ENCODE measurements at regions not wholly inside any gene's neighbourhood (a gene's known extent, or its start where the extent isn't known, plus 50 kb on each side); places are given as distances from the start of the nearest gene placed in this dataset.

GRCh38 chr7:155203059-155203881 is 94.4 kb upstream of the INSIG1 start:
- no peak for DNase-seq

GRCh38 chr7:155203882-155204691 is 93.6 kb upstream of the INSIG1 start:
- no peak for DNase-seq

- no peak for DNase-seq
Measured at GRCh38 chr7:155204744-155205367, 92.8 kb upstream of the INSIG1 start.

- peak; percentile 95 for DNase-seq
Measured at GRCh38 chr7:155205368-155206317, 92.0 kb upstream of the INSIG1 start.

GRCh38 chr7:155206318-155207020 is 91.2 kb upstream of the INSIG1 start:
- DNase-seq = peak; percentile 85

GRCh38 chr7:155207326-155208002 is 90.2 kb upstream of the INSIG1 start:
- no peak for DNase-seq

GRCh38 chr7:155208681-155209477 is 88.8 kb upstream of the INSIG1 start:
- DNase-seq = no peak

- no peak for DNase-seq
Measured at GRCh38 chr7:155209478-155210319, 88.0 kb upstream of the INSIG1 start.

- DNase-seq = no peak
Measured at GRCh38 chr7:155210356-155210755, 87.3 kb upstream of the INSIG1 start.

- DNase-seq = no peak
Measured at GRCh38 chr7:155211173-155211572, 86.5 kb upstream of the INSIG1 start.

- no peak for DNase-seq
Measured at GRCh38 chr7:155211761-155212160, 85.9 kb upstream of the INSIG1 start.

GRCh38 chr7:155212301-155213015 is 85.2 kb upstream of the INSIG1 start:
- DNase-seq = no peak

GRCh38 chr7:155213385-155213784 is 84.3 kb upstream of the INSIG1 start:
- DNase-seq = no peak

GRCh38 chr7:155213955-155214740 is 83.5 kb upstream of the INSIG1 start:
- DNase-seq = no peak

GRCh38 chr7:155215576-155216325 is 81.9 kb upstream of the INSIG1 start:
- no peak for DNase-seq

GRCh38 chr7:155216475-155217272 is 81.0 kb upstream of the INSIG1 start:
- DNase-seq = no peak
